GM18867 (cell line): ENCODE measurements at regions not wholly inside any gene's neighbourhood (a gene's known extent, or its start where the extent isn't known, plus 50 kb on each side); places are given as distances from the start of the nearest gene placed in this dataset.

Experiments used
- ATAC-seq: cut with Tn5 transposase; IDR thresholded peaks from one replicate; pipeline ENCODE4 v1.9.1; 2021; ENCODE audit warnings: mild to moderate bottlenecking, moderate library complexity; ENCODE audit not compliant: unreplicated experiment

DNA sequence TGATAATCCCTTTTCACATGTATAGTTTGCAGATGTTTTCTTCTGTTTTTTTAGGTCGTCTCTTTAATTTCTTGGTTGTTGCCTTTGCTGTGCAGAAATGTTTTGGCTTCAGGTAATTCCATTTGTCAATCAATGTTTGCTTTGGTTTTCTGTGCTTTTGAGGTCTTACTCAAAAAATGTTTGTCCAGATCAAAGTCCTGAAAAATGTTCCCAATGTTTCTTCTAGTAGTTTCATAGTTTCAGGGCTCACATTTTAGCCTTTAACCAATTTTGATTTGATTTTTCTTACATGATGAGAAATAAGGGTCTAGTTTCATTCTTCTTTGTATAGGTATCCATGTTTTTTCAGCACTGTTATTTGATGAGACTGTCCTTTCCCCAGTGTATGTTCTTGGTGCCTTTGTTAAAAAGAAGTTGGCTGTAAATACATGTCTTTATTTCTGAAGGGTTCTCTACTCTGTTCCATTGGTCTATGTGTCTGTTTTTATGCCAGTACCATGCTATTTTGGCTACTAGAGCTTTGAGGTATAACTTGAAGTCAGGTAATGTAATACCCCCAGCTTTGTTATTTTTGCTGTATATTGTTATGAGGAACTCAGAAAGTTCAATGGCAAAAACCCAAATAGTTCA, 578.7 kb upstream of the SEL1L start:
- no peak for ATAC-seq

DNA sequence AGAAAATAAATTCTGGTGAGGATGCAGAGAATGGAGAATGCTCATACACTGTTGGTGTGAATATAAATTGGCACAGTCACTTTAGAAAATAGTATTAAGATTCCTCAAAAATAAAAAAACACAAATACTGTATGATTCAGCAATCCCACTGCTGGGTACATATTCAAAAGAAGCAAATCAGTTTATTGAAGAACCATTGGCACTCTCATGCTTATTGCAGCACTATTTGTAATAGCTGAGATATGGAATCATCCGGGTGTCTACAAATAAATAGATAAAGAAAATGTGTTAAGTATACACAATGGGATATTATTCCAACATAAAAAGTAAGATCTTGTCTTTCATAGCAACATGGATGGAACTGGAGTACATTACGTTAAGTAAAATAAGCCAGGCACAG, 579.4 kb upstream of the SEL1L start:
- no peak for ATAC-seq

DNA sequence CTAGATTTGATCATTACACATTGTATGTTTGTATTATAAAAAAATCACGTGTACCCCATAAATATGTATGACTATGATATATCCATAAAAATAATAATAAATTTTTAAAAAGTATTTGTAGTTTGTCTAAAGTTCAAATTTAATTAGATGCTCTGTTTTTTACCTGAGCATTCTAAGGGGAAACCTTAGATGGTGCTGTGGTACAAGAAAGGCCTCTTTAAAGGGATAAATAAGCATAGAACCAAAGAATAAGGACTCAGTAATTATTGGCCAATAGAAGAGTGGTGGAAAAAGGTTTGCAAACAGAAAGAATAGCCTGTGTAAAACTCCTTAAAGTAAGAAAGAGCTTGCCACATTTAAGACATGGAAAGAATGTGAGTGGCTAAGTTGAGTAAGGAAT, 580.1 kb upstream of the SEL1L start:
- ATAC-seq = no peak

GRCh38 chr14:82116721-82117120, 583.1 kb upstream of the SEL1L start:
- no peak for ATAC-seq

GRCh38 chr14:82122655-82123054, 589.0 kb upstream of the SEL1L start:
- ATAC-seq = no peak

- no peak for ATAC-seq
Measured at GRCh38 chr14:82124511-82124910, 590.9 kb upstream of the SEL1L start.

DNA sequence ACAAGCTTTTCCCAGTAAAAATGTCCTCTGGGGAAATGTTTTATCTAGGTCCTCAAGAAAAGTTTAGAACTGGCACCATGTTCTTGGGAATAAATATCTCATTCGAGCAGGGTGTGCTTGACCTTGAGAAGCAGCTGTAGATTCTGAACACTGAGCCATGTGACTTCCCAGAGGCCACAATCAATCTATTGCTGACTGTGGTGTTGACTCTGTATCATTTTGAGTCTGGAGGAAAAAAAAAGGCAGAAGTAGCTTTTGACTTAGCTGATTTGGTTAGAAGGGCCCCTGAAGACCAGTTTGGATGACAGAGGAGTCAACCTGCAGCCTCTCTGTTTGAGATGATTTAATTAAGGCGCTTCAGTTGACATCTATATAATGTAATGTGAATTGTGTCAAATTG, 592.4 kb upstream of the SEL1L start:
- ATAC-seq = no peak

GRCh38 chr14:82134411-82134810, 600.8 kb upstream of the SEL1L start:
- no peak for ATAC-seq

GRCh38 chr14:82138431-82138830, 604.8 kb upstream of the SEL1L start:
- ATAC-seq = no peak

- no peak for ATAC-seq
Measured at GRCh38 chr14:82146846-82147245, 613.2 kb upstream of the SEL1L start.

DNA sequence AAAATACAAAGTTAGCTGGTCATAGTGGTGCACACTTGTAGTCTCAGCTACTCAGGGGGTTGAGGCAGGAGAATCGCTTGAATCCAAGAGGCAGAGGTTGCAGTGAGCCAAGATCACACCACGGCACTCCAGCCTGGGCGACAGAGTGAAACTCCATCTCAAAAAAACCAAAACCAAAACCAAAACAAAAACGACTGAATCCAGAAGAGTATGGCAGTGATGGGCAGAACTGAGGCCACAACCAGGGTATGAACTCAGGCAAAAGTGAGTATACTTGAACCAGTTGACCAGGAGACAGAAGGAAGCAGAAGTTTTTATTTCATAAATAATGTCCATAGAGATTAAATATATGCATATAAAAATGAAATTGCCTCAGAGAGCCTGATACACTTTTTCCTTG, 620.0 kb upstream of the SEL1L start:
- ATAC-seq = no peak

GRCh38 chr14:82159624-82160023, 626.0 kb upstream of the SEL1L start:
- ATAC-seq = no peak

DNA sequence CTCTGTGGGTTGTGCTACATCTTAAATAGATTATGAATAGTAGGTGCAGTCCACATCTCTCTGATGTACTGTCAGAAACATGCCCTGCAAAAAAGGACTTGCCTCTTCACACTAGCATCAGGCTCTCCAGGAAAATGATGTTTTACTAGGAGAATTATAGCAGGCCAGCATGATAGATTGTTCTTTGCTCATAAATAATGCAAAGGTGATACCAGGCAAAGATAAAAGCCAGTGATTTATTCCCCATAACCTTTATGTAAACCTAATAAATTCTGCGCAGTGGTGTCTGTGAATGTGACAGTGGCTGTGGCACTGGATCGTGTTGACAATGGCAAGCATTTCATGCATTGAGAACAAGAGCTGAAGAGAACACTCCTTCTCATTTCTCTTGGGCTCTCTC, 646.5 kb upstream of the SEL1L start:
- ATAC-seq = no peak

DNA sequence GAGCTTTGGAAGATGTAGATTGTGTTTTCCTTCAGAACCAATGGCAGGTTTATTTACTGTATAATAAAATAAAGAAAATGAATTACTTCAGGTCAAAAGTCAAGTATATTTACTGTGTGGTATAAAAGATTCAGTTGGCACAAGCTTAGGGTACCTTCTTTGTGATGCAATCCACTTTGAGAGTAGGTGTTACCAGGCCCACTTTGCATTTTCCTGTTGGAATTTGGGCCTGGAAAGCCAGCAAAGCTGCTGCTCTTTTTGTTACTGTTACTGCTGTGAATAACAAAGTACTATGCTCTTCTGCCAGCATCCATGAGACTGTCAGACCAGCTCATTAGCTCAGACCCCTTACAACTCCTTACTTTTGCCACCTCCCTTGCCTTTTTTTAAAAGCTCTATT, 649.0 kb upstream of the SEL1L start:
- ATAC-seq = no peak

DNA sequence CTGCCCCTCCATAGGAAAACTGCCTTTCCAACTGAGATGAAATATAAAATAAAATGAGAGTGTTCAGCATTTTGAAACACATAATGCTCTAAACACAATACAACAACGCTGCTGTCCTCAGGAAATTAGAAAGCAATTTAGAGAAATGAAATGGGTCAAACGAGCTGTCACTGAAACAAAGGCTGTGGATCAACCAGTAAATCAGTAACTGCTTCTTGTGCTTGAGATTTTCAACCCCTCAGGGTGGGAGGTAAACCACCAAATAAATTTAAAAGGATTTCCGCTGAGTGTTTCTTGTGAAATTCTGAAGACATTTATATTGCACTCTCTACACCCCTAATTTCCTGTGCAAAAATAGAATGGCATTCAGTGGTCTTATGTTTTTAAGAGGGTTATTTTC, 657.1 kb upstream of the SEL1L start:
- no peak for ATAC-seq

DNA sequence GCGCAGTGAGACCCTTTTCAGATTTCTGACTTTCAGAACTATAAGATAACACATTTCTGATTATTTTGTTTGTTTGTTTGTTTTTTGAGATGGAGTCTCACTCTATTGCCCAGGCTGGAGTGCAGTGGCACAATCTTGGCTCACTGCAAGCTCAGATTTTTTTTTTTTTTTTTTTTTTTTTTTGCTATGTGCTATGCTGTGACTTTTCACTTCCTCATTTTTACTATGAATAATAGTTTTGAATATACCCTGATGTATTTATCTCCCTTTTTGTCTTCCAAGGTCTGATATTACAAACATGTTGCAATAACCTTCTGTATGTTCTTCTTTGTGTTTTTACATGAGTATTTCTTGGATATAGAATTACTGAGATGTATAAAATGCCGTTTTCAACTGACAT, 658.7 kb upstream of the SEL1L start:
- no peak for ATAC-seq

GRCh38 chr14:82223276-82223675, 689.6 kb upstream of the SEL1L start:
- ATAC-seq = no peak

DNA sequence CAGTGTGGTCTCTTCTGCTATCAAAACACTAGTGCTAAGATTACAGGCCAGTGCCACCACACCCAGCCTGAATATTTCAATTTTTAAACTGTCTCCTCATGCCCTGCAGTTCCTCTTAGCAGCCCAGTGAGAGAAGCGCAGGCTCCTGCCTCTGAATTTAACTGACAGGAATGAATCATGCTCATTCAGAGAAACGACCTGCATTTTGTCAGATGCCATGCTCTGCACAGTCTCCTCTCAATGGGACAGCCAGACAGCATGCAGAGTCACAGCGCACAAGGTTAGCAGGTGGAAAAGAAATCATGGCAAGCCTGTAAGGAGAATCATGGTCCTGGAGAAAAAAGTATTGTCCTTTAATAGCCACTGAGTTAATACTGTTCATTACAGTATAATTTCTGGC, 691.0 kb upstream of the SEL1L start:
- no peak for ATAC-seq

DNA sequence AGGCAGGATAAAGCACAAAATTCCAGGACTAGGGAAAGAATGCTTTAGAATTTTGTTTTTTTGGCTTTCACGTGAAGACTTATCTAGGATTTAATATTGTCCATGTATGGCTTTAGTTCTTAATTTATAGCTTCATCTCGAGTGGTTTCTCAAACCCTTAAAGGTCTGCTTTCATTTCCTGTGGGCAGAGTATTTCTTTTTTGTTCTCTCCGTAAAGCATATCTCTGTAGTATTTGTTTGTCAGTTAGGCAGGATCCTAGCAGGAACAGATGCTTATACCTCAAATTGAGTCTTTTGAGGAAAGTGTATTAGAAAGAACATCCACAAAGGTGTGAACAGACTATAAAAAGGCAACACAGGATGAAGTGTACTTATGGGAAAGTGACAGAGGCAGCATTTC, 697.1 kb upstream of the SEL1L start:
- ATAC-seq = no peak

DNA sequence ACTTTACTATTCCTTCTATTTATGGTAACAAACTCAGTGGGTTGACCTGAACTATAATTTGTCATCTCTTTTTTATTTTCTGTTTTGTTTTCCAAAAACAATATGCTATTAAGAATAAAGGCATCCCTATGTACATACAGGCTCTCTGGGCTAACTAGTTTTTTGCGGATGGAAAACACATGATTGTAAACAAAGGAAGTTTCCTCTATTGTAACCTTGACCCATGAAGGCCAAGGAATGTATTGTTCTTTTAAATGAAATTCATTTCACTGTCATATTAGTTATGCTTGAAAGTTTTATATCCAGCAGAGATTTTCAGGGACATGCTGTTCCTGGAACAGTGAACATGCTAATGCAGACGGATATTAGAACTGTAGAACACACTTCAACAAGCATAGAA, 705.0 kb upstream of the SEL1L start:
- no peak for ATAC-seq

DNA sequence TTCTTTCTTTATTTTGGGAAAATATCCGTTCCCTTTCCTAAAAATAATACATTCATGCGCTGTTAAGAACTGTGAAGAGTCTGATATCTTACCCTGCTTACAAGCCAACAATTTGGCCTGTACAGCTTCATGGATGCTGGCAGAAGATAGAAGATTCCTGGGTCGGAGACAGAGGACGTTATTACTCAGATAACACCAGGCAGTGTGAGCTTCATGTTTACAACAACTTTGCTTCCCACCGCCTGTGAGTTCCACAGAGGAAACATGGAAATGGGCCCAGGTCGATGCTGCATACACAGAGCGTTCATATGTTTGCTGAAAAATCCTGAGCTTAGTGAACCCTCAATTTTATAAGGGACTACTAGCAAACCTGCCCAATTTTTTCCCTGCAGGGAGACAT, 705.6 kb upstream of the SEL1L start:
- ATAC-seq = no peak

- ATAC-seq = no peak
Measured at GRCh38 chr14:82244791-82245190, 711.1 kb upstream of the SEL1L start.

GRCh38 chr14:82251494-82251893, 717.8 kb upstream of the SEL1L start:
- no peak for ATAC-seq

- ATAC-seq = no peak
Measured at GRCh38 chr14:82270286-82270685, 736.6 kb upstream of the SEL1L start.
